ENCODE measurements at regions not wholly inside any gene's neighbourhood (a gene's known extent, or its start where the extent isn't known, plus 50 kb on each side); places are given as distances from the start of the nearest gene placed in this dataset.
"Not testable (repeated sequence)": the region's sequence is repeated elsewhere in the genome, so short reads cannot be mapped to it uniquely, and the experiment has no call there.

GRCh38 chr17:68168273-68169164, 79.3 kb upstream of the AMZ2 start:
- H3K36me3 ChIP-seq (ENCODE audit: control insufficient read depth in 5 of 5, insufficient read depth in 5 of 5, low read length in 5 of 5); H3K4me3 ChIP-seq (ENCODE audit: low read depth in 1 of 5, low read length in 5 of 5); H3K27ac ChIP-seq (ENCODE audit: low read depth, low read length); H3K9me3 ChIP-seq (ENCODE audit: control insufficient read depth in 5 of 5, low read length in 5 of 5); H3K27me3 ChIP-seq (ENCODE audit: control insufficient read depth in 5 of 5, insufficient read depth in 4 of 5, low read length in 5 of 5); H3K9ac ChIP-seq (ENCODE audit: low read length in 5 of 5): not testable (repeated sequence)
- H3K4me1 ChIP-seq (ENCODE audit: control insufficient read depth in 5 of 5, insufficient read depth in 5 of 5, low read length in 5 of 5) = peaks cover 0 to 16% (median 10%) of the 10 kb centered on the region in 5 donors

GRCh38 chr17:68169165-68169821, 78.5 kb upstream of the AMZ2 start:
- H3K27ac ChIP-seq (ENCODE audit: low read depth, low read length); H3K9ac ChIP-seq (ENCODE audit: low read length in 5 of 5); H3K36me3 ChIP-seq (ENCODE audit: control insufficient read depth in 5 of 5, insufficient read depth in 5 of 5, low read length in 5 of 5); H3K4me3 ChIP-seq (ENCODE audit: low read depth in 1 of 5, low read length in 5 of 5); H3K9me3 ChIP-seq (ENCODE audit: control insufficient read depth in 5 of 5, low read length in 5 of 5); H3K27me3 ChIP-seq (ENCODE audit: control insufficient read depth in 5 of 5, insufficient read depth in 4 of 5, low read length in 5 of 5): not testable (repeated sequence)
- peaks cover 0 to 16% (median 10%) of the 10 kb centered on the region in 5 donors for H3K4me1 ChIP-seq (ENCODE audit: control insufficient read depth in 5 of 5, insufficient read depth in 5 of 5, low read length in 5 of 5)

- Histone ChIP-seq H3K4me1 (ENCODE audit: control insufficient read depth in 5 of 5, insufficient read depth in 5 of 5, low read length in 5 of 5) (peaks cover 0 to 16% (median 10%) of the 10 kb centered on the region in 5 donors), H3K36me3 (ENCODE audit: control insufficient read depth in 5 of 5, insufficient read depth in 5 of 5, low read length in 5 of 5) (no peaks in the 10 kb centered on the region), H3K27me3 (ENCODE audit: control insufficient read depth in 5 of 5, insufficient read depth in 4 of 5, low read length in 5 of 5) (no peaks in the 10 kb centered on the region), H3K9me3 (ENCODE audit: control insufficient read depth in 5 of 5, low read length in 5 of 5) (no peaks in the 10 kb centered on the region), H3K4me3 (ENCODE audit: low read depth in 1 of 5, low read length in 5 of 5) (no peak overlapping the region), H3K27ac (ENCODE audit: low read depth, low read length) (no peak overlapping the region), H3K9ac (ENCODE audit: low read length in 5 of 5) (no peak overlapping the region)
Observed at GRCh38 chr17:68169840-68170239, 78.0 kb upstream of the AMZ2 start.

DNA sequence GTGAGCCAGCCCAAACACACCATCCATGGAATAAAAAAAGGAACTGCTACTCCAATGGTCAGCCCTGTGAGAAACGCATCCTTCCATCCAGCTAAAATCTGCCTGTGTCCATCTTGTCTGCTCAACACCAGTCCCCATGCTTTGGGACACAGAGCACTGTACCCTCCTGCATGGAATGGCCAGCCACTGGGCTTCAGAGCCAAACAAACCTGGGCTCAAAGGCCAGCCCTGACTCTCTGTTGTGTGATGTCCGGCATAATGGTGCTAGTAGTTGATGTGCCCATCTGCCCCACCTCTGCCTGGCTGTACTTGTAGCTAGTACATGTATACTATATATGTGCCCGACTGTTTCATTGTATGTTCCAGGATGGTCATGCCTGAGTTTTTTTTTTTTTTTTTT, 77.6 kb upstream of the AMZ2 start:
- Histone ChIP-seq H3K4me1 (ENCODE audit: control insufficient read depth in 5 of 5, insufficient read depth in 5 of 5, low read length in 5 of 5) (peaks cover 0 to 16% (median 10%) of the 10 kb centered on the region in 5 donors), H3K9ac (ENCODE audit: low read length in 5 of 5) (no peak overlapping the region)

GRCh38 chr17:68172461-68172954, 75.3 kb upstream of the AMZ2 start:
- Histone ChIP-seq H3K4me1 (ENCODE audit: control insufficient read depth in 5 of 5, insufficient read depth in 5 of 5, low read length in 5 of 5) (peaks cover 0 to 10% (median 7%) of the 10 kb centered on the region in 5 donors), H3K27ac (ENCODE audit: low read depth, low read length) (no peak overlapping the region), H3K27me3 (ENCODE audit: control insufficient read depth in 5 of 5, insufficient read depth in 4 of 5, low read length in 5 of 5) (no peaks in the 10 kb centered on the region), H3K36me3 (ENCODE audit: control insufficient read depth in 5 of 5, insufficient read depth in 5 of 5, low read length in 5 of 5) (no peaks in the 10 kb centered on the region), H3K9ac (ENCODE audit: low read length in 5 of 5) (no peak overlapping the region), H3K4me3 (ENCODE audit: low read depth in 1 of 5, low read length in 5 of 5) (peak overlapping the region in 2 of 5 donors; percentile 29 to 42), H3K9me3 (ENCODE audit: control insufficient read depth in 5 of 5, low read length in 5 of 5) (no peaks in the 10 kb centered on the region)

More for the DNA sequence above, 77.6 kb upstream of the AMZ2 start:
- Histone ChIP-seq H3K4me3 (ENCODE audit: low read depth in 1 of 5, low read length in 5 of 5) (no peak overlapping the region), H3K36me3 (ENCODE audit: control insufficient read depth in 5 of 5, insufficient read depth in 5 of 5, low read length in 5 of 5) (no peaks in the 10 kb centered on the region), H3K27ac (ENCODE audit: low read depth, low read length) (no peak overlapping the region), H3K27me3 (ENCODE audit: control insufficient read depth in 5 of 5, insufficient read depth in 4 of 5, low read length in 5 of 5) (no peaks in the 10 kb centered on the region), H3K9me3 (ENCODE audit: control insufficient read depth in 5 of 5, low read length in 5 of 5) (no peaks in the 10 kb centered on the region)

GRCh38 chr17:68175416-68175815, 72.4 kb upstream of the AMZ2 start:
- H3K36me3 ChIP-seq (ENCODE audit: control insufficient read depth in 5 of 5, insufficient read depth in 5 of 5, low read length in 5 of 5) = no peaks in the 10 kb centered on the region
- H3K4me3 ChIP-seq (ENCODE audit: low read depth in 1 of 5, low read length in 5 of 5) = no peak overlapping the region
- H3K9me3 ChIP-seq (ENCODE audit: control insufficient read depth in 5 of 5, low read length in 5 of 5) = no peaks in the 10 kb centered on the region
- no peak overlapping the region for H3K27ac ChIP-seq (ENCODE audit: low read depth, low read length)
- H3K4me1 ChIP-seq (ENCODE audit: control insufficient read depth in 5 of 5, insufficient read depth in 5 of 5, low read length in 5 of 5) = peaks cover 0 to 4% (median 2%) of the 10 kb centered on the region in 5 donors
- no peak overlapping the region for H3K9ac ChIP-seq (ENCODE audit: low read length in 5 of 5)
- H3K27me3 ChIP-seq (ENCODE audit: control insufficient read depth in 5 of 5, insufficient read depth in 4 of 5, low read length in 5 of 5) = no peaks in the 10 kb centered on the region

GRCh38 chr17:68175905-68176304, 71.9 kb upstream of the AMZ2 start:
- no peak overlapping the region for H3K9ac ChIP-seq (ENCODE audit: low read length in 5 of 5)
- H3K27ac ChIP-seq (ENCODE audit: low read depth, low read length) = no peak overlapping the region
- H3K27me3 ChIP-seq (ENCODE audit: control insufficient read depth in 5 of 5, insufficient read depth in 4 of 5, low read length in 5 of 5) = no peaks in the 10 kb centered on the region
- no peaks in the 10 kb centered on the region for H3K36me3 ChIP-seq (ENCODE audit: control insufficient read depth in 5 of 5, insufficient read depth in 5 of 5, low read length in 5 of 5)
- no peak overlapping the region for H3K4me3 ChIP-seq (ENCODE audit: low read depth in 1 of 5, low read length in 5 of 5)
- H3K9me3 ChIP-seq (ENCODE audit: control insufficient read depth in 5 of 5, low read length in 5 of 5) = no peaks in the 10 kb centered on the region
- H3K4me1 ChIP-seq (ENCODE audit: control insufficient read depth in 5 of 5, insufficient read depth in 5 of 5, low read length in 5 of 5) = peaks cover 0 to 4% (median 2%) of the 10 kb centered on the region in 5 donors

GRCh38 chr17:68176718-68177117, 71.1 kb upstream of the AMZ2 start:
- Histone ChIP-seq H3K9ac (ENCODE audit: low read length in 5 of 5) (no peak overlapping the region), H3K36me3 (ENCODE audit: control insufficient read depth in 5 of 5, insufficient read depth in 5 of 5, low read length in 5 of 5) (no peaks in the 10 kb centered on the region), H3K4me3 (ENCODE audit: low read depth in 1 of 5, low read length in 5 of 5) (no peak overlapping the region), H3K9me3 (ENCODE audit: control insufficient read depth in 5 of 5, low read length in 5 of 5) (no peaks in the 10 kb centered on the region), H3K27me3 (ENCODE audit: control insufficient read depth in 5 of 5, insufficient read depth in 4 of 5, low read length in 5 of 5) (no peaks in the 10 kb centered on the region), H3K4me1 (ENCODE audit: control insufficient read depth in 5 of 5, insufficient read depth in 5 of 5, low read length in 5 of 5) (peaks cover 0 to 4% (median 2%) of the 10 kb centered on the region in 5 donors), H3K27ac (ENCODE audit: low read depth, low read length) (no peak overlapping the region)

- H3K36me3 ChIP-seq (ENCODE audit: control insufficient read depth in 5 of 5, insufficient read depth in 5 of 5, low read length in 5 of 5) = no peaks in the 10 kb centered on the region
- H3K27me3 ChIP-seq (ENCODE audit: control insufficient read depth in 5 of 5, insufficient read depth in 4 of 5, low read length in 5 of 5) = no peaks in the 10 kb centered on the region
- H3K4me3 ChIP-seq (ENCODE audit: low read depth in 1 of 5, low read length in 5 of 5) = no peak overlapping the region
- no peak overlapping the region for H3K9ac ChIP-seq (ENCODE audit: low read length in 5 of 5)
- no peaks in the 10 kb centered on the region for H3K4me1 ChIP-seq (ENCODE audit: control insufficient read depth in 5 of 5, insufficient read depth in 5 of 5, low read length in 5 of 5)
- no peaks in the 10 kb centered on the region for H3K9me3 ChIP-seq (ENCODE audit: control insufficient read depth in 5 of 5, low read length in 5 of 5)
- H3K27ac ChIP-seq (ENCODE audit: low read depth, low read length) = no peak overlapping the region
Observed at GRCh38 chr17:68178831-68179230, 69.0 kb upstream of the AMZ2 start.
